ENCODE measurements at regions not wholly inside any gene's neighbourhood (a gene's known extent, or its start where the extent isn't known, plus 50 kb on each side); places are given as distances from the start of the nearest gene placed in this dataset.

DNA sequence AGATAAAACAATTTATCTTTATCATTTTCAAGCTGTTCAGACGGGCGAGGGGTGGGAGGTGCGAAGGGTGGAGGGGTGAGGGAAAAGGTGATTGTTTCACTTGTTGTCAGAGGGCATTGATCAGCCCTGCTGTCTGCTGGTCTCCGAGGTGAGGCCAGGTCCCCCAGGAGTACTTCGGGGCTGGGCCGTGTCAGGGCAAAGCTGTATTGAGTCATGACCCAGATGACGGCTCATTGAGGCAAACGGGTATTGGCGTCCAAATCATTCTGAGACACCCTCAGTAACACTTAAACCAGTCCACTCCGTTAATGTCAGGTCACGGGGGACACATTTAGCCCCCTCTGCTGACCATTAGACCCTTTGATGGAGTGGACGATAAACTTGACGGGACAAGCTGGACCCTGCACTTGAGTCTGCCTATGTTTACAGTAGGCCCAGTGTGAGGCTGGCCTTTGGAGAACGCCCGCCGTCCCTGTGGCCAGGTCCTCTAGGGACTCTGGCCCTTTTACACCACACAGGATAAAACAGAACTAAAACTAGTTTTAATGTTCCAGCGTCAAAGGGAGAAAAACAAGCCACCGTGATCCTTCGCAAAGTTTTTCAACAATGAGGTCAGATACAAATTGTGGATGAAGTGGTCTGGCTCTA is 502.2 kb upstream of the ZFHX3 start:
- TF ChIP-seq, protein P1, sequence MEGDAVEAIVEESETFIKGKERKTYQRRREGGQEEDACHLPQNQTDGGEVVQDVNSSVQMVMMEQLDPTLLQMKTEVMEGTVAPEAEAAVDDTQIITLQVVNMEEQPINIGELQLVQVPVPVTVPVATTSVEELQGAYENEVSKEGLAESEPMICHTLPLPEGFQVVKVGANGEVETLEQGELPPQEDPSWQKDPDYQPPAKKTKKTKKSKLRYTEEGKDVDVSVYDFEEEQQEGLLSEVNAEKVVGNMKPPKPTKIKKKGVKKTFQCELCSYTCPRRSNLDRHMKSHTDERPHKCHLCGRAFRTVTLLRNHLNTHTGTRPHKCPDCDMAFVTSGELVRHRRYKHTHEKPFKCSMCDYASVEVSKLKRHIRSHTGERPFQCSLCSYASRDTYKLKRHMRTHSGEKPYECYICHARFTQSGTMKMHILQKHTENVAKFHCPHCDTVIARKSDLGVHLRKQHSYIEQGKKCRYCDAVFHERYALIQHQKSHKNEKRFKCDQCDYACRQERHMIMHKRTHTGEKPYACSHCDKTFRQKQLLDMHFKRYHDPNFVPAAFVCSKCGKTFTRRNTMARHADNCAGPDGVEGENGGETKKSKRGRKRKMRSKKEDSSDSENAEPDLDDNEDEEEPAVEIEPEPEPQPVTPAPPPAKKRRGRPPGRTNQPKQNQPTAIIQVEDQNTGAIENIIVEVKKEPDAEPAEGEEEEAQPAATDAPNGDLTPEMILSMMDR (IDR thresholded peaks at IDR 0.05 in 8 of 11, conservative IDR thresholded peaks at IDR 0.05 in 3 of 11) = no peak
- no peak for TF ChIP-seq POLR2A (IDR thresholded peaks at IDR 0.05)
- no peak for TF ChIP-seq POLR2AphosphoS5 (IDR thresholded peaks at IDR 0.05)

Data from spleen (tissue), 7 donors.